ENCODE measurements at regions not wholly inside any gene's neighbourhood (a gene's known extent, or its start where the extent isn't known, plus 50 kb on each side); places are given as distances from the start of the nearest gene placed in this dataset.

GRCh38 chr7:18151422-18151821 lies 123.8 kb upstream of the PRPS1L1 start:
- no peaks in the 10 kb centered on the region for H3K27me3 ChIP-seq
- no peak overlapping the region for H3K4me3 ChIP-seq
- no peak for DNase-seq
- no peaks in the 10 kb centered on the region for H3K4me1 ChIP-seq (replicated peaks in 1 of 2)
- no peak overlapping the region for H3K27ac ChIP-seq
- intact Hi-C loops (cut with DNase I), result no loop called here
- H3K36me3 ChIP-seq (replicated peaks in 1 of 2), result no peaks in the 10 kb centered on the region
- TF ChIP-seq CTCF (IDR thresholded peaks at IDR 0.05) (no peak), POLR2A (IDR thresholded peaks at IDR 0.05) (no peak)
- whole genome bisulfite sequencing, 4 donors, result 61 to 82% (median 72%) methylated on average over 1 of the region's 1 CpG
- no peaks in the 10 kb centered on the region for H3K9me3 ChIP-seq (replicated peaks in 1 of 3)

GRCh38 chr7:18153183-18153748 lies 125.6 kb upstream of the PRPS1L1 start:
- DNase-seq, result no peak
- H3K36me3 ChIP-seq (replicated peaks in 1 of 2), result no peaks in the 10 kb centered on the region
- TF ChIP-seq POLR2A (IDR thresholded peaks at IDR 0.05), result no peak
- TF ChIP-seq CTCF (IDR thresholded peaks at IDR 0.05), result no peak
- no peaks in the 10 kb centered on the region for H3K4me1 ChIP-seq (replicated peaks in 1 of 2)
- H3K4me3 ChIP-seq, result no peak overlapping the region
- intact Hi-C loops (cut with DNase I), result no loop called here
- no peaks in the 10 kb centered on the region for H3K27me3 ChIP-seq
- 67 to 85% (median 78%) methylated on average over 6 of the region's 6 CpGs for WGBS, 4 donors
- H3K9me3 ChIP-seq (replicated peaks in 1 of 3), result no peaks in the 10 kb centered on the region
- no peak overlapping the region for H3K27ac ChIP-seq

DNA sequence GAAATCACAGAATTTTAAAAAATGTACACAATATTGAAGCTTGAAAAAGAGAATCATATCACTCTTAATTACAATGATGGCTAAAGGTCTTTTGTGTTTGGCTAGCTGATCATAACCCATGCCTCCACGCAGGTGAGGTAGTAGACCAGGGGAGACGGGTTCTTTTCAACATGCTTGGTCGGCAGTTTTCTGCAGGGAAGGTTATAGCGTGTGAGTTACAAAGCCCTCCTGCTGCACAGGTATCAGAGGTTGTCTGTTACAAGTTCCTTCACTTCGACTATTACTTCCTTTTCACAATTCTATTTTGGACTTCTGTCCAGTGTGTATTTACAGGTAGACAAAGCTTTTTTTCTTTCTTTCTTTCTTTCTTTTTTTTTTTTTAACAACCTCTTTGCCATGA lies 127.1 kb upstream of the PRPS1L1 start:
- intact Hi-C loops (cut with DNase I), result no loop called here
- TF ChIP-seq CTCF (IDR thresholded peaks at IDR 0.05) (no peak), POLR2A (IDR thresholded peaks at IDR 0.05) (no peak)
- Histone ChIP-seq H3K4me3 (no peak overlapping the region), H3K4me1 (replicated peaks in 1 of 2) (no peaks in the 10 kb centered on the region), H3K27me3 (no peaks in the 10 kb centered on the region), H3K36me3 (replicated peaks in 1 of 2) (no peaks in the 10 kb centered on the region), H3K27ac (no peak overlapping the region), H3K9me3 (replicated peaks in 1 of 3) (no peaks in the 10 kb centered on the region)
- WGBS, 4 donors, result 79 to 87% (median 85%) methylated on average over 5 of the region's 5 CpGs
- DNase-seq, result no peak

DNA sequence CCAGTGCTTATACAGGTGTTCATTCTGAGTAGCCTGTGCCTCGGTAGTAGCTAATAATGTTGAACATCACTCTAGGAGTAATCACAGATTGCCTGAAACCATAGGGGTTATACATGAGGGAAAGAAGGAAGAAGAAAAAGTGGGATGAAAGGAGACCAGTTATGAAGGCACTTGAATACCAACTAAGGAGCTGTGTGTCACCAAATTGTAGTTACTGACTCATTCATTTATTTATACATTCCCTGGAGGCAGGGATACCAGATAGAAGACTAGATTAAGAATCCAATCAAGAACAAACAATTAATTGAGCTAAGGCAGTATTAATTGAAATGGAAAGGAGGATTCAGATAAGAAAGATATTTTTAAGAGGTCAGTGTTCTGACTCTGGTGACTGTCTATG lies 129.6 kb upstream of the PRPS1L1 start:
- Histone ChIP-seq H3K27ac (no peak overlapping the region), H3K9me3 (replicated peaks in 1 of 3) (no peaks in the 10 kb centered on the region), H3K4me3 (no peak overlapping the region), H3K4me1 (replicated peaks in 1 of 2) (peaks cover 0 to 11% of the 10 kb centered on the region in 2 donors), H3K36me3 (replicated peaks in 1 of 2) (no peaks in the 10 kb centered on the region), H3K27me3 (no peaks in the 10 kb centered on the region)
- TF ChIP-seq POLR2A (IDR thresholded peaks at IDR 0.05) (no peak), CTCF (IDR thresholded peaks at IDR 0.05) (no peak)
- WGBS, 4 donors, result 80 to 92% (median 84%) methylated on average over 1 of the region's 1 CpG
- intact Hi-C loops (cut with DNase I), result no loop called here
- DNase-seq, result no peak
